IMR-90 (cell line): ENCODE measurements at regions not wholly inside any gene's neighbourhood (a gene's known extent, or its start where the extent isn't known, plus 50 kb on each side); places are given as distances from the start of the nearest gene placed in this dataset.

ENCODE experiments used
- ATAC-seq: fragments of 200-7000 bp; cut with Tn5 transposase; 2 replicates; pipeline ENCODE4 v1.9.1; 2020; ENCODE audit warnings: low read depth, mild to moderate bottlenecking, moderate library complexity
- BruUV-seq: library from RNA; stranded (reverse); fragments of 400-500 nt; replicated peaks from 2 replicates; lab custom pipeline; 2021; lab: Mats Ljungman, UMichigan
- CTCF ChIA-PET: fragments of 300-600 bp; formaldehyde crosslinking; extraction: SDS; loops from one replicate; lab custom pipeline; 2021; ENCODE audit warnings: antibody characterized with exemption; lab: Yijun Ruan, JAX
- POLR2A ChIA-PET: fragments of 300-600 bp; sonication (Branson Sonifier 250); formaldehyde crosslinking; loops from one replicate; lab custom pipeline; 2022; ENCODE audit warnings: antibody characterized with exemption; ENCODE audit not compliant: unreplicated experiment; lab: Charles Lee
- DNase-seq: peaks from one replicate; pipeline ENCODE4 v3.0.0; 2013
- H2AFZ ChIP-seq: replicated peaks from 2 replicates; pipeline ENCODE3; 2013; ENCODE audit warnings: low read length, mild to moderate bottlenecking; ENCODE audit not compliant: poor library complexity
- H2AK5ac ChIP-seq: 2 replicates; pipeline ENCODE4 v1.6.1; 2013; ENCODE audit warnings: low read depth, low read length, inconsistent platforms
- H2AK9ac ChIP-seq: replicated peaks from 2 replicates; pipeline ENCODE3; 2013; ENCODE audit warnings: mild to moderate bottlenecking, low read depth, low read length, moderate library complexity; ENCODE audit not compliant: poor library complexity
- H2BK120ac ChIP-seq: 2 replicates; pipeline ENCODE4 v1.6.1; 2013; ENCODE audit warnings: low read depth, low read length, inconsistent platforms
- H2BK15ac ChIP-seq: 3 replicates; pipeline ENCODE4 v1.6.1; 2013; ENCODE audit warnings: low read depth, low read length, inconsistent platforms
- H2BK20ac ChIP-seq: 2 replicates; pipeline ENCODE4 v1.6.1; 2013; ENCODE audit warnings: low read depth, mild to moderate bottlenecking, inconsistent platforms, low read length, moderate library complexity
- H2BK5ac ChIP-seq: 2 replicates; pipeline ENCODE4 v1.6.1; 2013; ENCODE audit warnings: mild to moderate bottlenecking, low read depth, low read length, inconsistent platforms; ENCODE audit not compliant: poor library complexity, severe bottlenecking
- H3K14ac ChIP-seq: replicated peaks from 2 replicates; pipeline ENCODE4 v1.6.1; 2013; ENCODE audit warnings: low read depth, low read length, inconsistent platforms
- H3K18ac ChIP-seq: 2 replicates; pipeline ENCODE4 v1.6.1; 2013; ENCODE audit warnings: low read depth, low read length, control low read depth
- H3K23ac ChIP-seq: 2 replicates; pipeline ENCODE4 v1.6.1; 2013; ENCODE audit warnings: low read depth, low read length, inconsistent platforms
- H3K27ac ChIP-seq: 2 replicates; pipeline ENCODE4 v1.5.1; 2013; ENCODE audit warnings: mild to moderate bottlenecking, control low read depth, low read length; ENCODE audit not compliant: insufficient read depth
- H3K27me3 ChIP-seq: 2 replicates; pipeline ENCODE4 v1.6.1; 2013; ENCODE audit warnings: low read length; ENCODE audit not compliant: control insufficient read depth, insufficient read depth
- H3K36me3 ChIP-seq: 2 replicates; pipeline ENCODE4 v1.6.1; 2013; ENCODE audit warnings: low read length, mixed read lengths; ENCODE audit not compliant: control insufficient read depth, insufficient read depth
- H3K4ac ChIP-seq: 2 replicates; pipeline ENCODE4 v1.6.1; 2013; ENCODE audit warnings: low read depth, low read length, inconsistent platforms
- H3K4me1 ChIP-seq: 2 replicates; pipeline ENCODE4 v1.6.1; 2013; ENCODE audit warnings: low read length, mixed read lengths; ENCODE audit not compliant: control insufficient read depth, insufficient read depth
- H3K4me2 ChIP-seq: 2 replicates; pipeline ENCODE4 v1.6.1; 2013; ENCODE audit warnings: low read depth, mild to moderate bottlenecking, control low read depth, low read length, moderate library complexity
- H3K4me3 ChIP-seq: 2 replicates; pipeline ENCODE4 v1.5.1; 2013; ENCODE audit warnings: low read depth, mild to moderate bottlenecking, control low read depth, low read length, moderate library complexity; ENCODE audit not compliant: insufficient read depth
- H3K56ac ChIP-seq: 2 replicates; pipeline ENCODE4 v1.6.1; 2013; ENCODE audit warnings: low read length, inconsistent platforms; ENCODE audit not compliant: insufficient read depth; ENCODE audit errors: extremely low read depth
- H3K79me1 ChIP-seq, 2 experiments: 2 replicates each; pipeline ENCODE4 v1.6.1; 2013; ENCODE audit warnings: low read length in 2 of 2, inconsistent platforms in 1 of 2, low read depth in 1 of 2
- H3K9ac ChIP-seq: 2 replicates; pipeline ENCODE4 v1.6.1; 2013; ENCODE audit warnings: low read depth, low read length, control low read depth
- H3K9me1 ChIP-seq: 2 replicates; pipeline ENCODE4 v1.6.1; 2013; ENCODE audit warnings: low read length, inconsistent platforms; ENCODE audit not compliant: insufficient read depth
- H3K9me3 ChIP-seq: 2 replicates; pipeline ENCODE4 v1.6.1; 2013; ENCODE audit warnings: low read length; ENCODE audit not compliant: control insufficient read depth, insufficient read depth
- H4K20me1 ChIP-seq: 2 replicates; pipeline ENCODE4 v1.6.1; 2013; ENCODE audit warnings: low read length, inconsistent platforms; ENCODE audit not compliant: insufficient read depth
- H4K5ac ChIP-seq: 2 replicates; pipeline ENCODE4 v1.6.1; 2013; ENCODE audit warnings: mild to moderate bottlenecking, low read depth, low read length, control low read depth
- H4K8ac ChIP-seq, 2 experiments: 2 replicates each; pipeline ENCODE4 v1.6.1; 2013; ENCODE audit warnings: low read depth in 2 of 2, low read length in 2 of 2, control low read depth in 1 of 2, inconsistent platforms in 1 of 2
- H4K91ac ChIP-seq: 2 replicates; pipeline ENCODE4 v1.6.1; 2013; ENCODE audit warnings: low read depth, low read length, inconsistent platforms; ENCODE audit not compliant: insufficient read depth
- BHLHE40 ChIP-seq: fragments of 150-350 bp; IDR thresholded peaks from 2 replicates; pipeline ENCODE4 v1.6.1; 2016; ENCODE audit warnings: mild to moderate bottlenecking, low read depth, low read length
- CEBPB ChIP-seq: IDR thresholded peaks from 2 replicates; pipeline ENCODE4 v1.6.1; 2012; ENCODE audit warnings: low read depth, low read length, improper control_type of control experiment
- CHD1 ChIP-seq: IDR thresholded peaks from 2 replicates; pipeline ENCODE4 v1.6.1; 2012; ENCODE audit warnings: low read depth, low read length, improper control_type of control experiment
- ELK1 ChIP-seq: fragments of 150-350 bp; IDR thresholded peaks from 2 replicates; pipeline ENCODE4 v1.6.1; 2016; ENCODE audit warnings: low read depth, mild to moderate bottlenecking, low read length, moderate library complexity, borderline replicate concordance
- FOS ChIP-seq: fragments of 150-350 bp; IDR thresholded peaks from 2 replicates; pipeline ENCODE4 v1.6.1; 2016; ENCODE audit warnings: low read depth, low read length
- MAFK ChIP-seq: IDR thresholded peaks from 2 replicates; pipeline ENCODE4 v1.6.1; 2012; ENCODE audit warnings: low read depth, low read length, improper control_type of control experiment
- MAZ ChIP-seq: IDR thresholded peaks from 2 replicates; pipeline ENCODE4 v1.6.1; 2012; ENCODE audit warnings: low read depth, mild to moderate bottlenecking, low read length, improper control_type of control experiment, moderate library complexity, borderline replicate concordance
- MXI1 ChIP-seq: IDR thresholded peaks from 2 replicates; pipeline ENCODE4 v1.6.1; 2012; ENCODE audit warnings: low read depth, mild to moderate bottlenecking, low read length, moderate library complexity, borderline replicate concordance
- NFE2L2 ChIP-seq: fragments of 150-350 bp; IDR thresholded peaks from 2 replicates; pipeline ENCODE4 v1.6.1; 2016; ENCODE audit warnings: low read depth, mild to moderate bottlenecking, low read length
- POLR2A ChIP-seq: IDR thresholded peaks from 2 replicates; pipeline ENCODE4 v1.6.1; 2012; ENCODE audit warnings: mild to moderate bottlenecking, low read depth, low read length
- RAD21 ChIP-seq: IDR thresholded peaks from 2 replicates; pipeline ENCODE4 v1.6.1; 2012; ENCODE audit warnings: low read length, improper control_type of control experiment
- RCOR1 ChIP-seq: IDR thresholded peaks from 2 replicates; pipeline ENCODE4 v1.6.1; 2012; ENCODE audit warnings: mild to moderate bottlenecking, low read length, improper control_type of control experiment; ENCODE audit not compliant: insufficient replicate concordance
- RFX5 ChIP-seq: IDR thresholded peaks from 2 replicates; pipeline ENCODE4 v1.8.0; 2012; ENCODE audit warnings: low read depth, mild to moderate bottlenecking, low read length, moderate library complexity
- SMC3 ChIP-seq: fragments of 150-350 bp; IDR thresholded peaks from 2 replicates; pipeline ENCODE4 v1.6.1; 2016; ENCODE audit warnings: low read depth, mild to moderate bottlenecking, antibody characterized with exemption, low read length, moderate library complexity
- WGBS, 2 experiments: methylation state at CpG; one replicate each; pipeline versions ENCODE4 v1.1.5 to v1.1.7; 2013; ENCODE audit warnings: missing lambda C conversion rate in 2 of 2; ENCODE audit not compliant: insufficient read length in 1 of 2; ENCODE audit errors: extremely low coverage in 2 of 2; 5-methylcytosine and 5-hydroxymethylcytosine counted together
- dilution Hi-C: fragments of 300-500 bp; cut with HindIII; formaldehyde crosslinking; loops from one replicate; pipeline ENCODE4 v1.14.3; 2018; ENCODE audit warnings: low sequenced_read_pairs; ENCODE audit not compliant: unreplicated experiment
- in situ Hi-C: fragments of 300-500 bp; cut with MboI; formaldehyde crosslinking; loops from 3 replicates; pipeline ENCODE4 v1.14.3; 2019; ENCODE audit warnings: low sequenced_read_pairs, inconsistent platforms, mixed read lengths
- intact Hi-C: fragments of 100-400 bp; cut with micrococcal nuclease; formaldehyde crosslinking; loops from 2 replicates; pipeline ENCODE4 v1.10.0; 2022
- TF ChIP-seq, protein P1 (sequence below): fragments of 150-350 bp; IDR thresholded peaks from 2 replicates; pipeline ENCODE4 v1.6.1; 2017; ENCODE audit warnings: mild to moderate bottlenecking, antibody characterized with exemption, low read length, low read depth
- TF ChIP-seq, protein P2 (sequence below): conservative IDR thresholded peaks from 2 replicates; pipeline ENCODE4 v1.5.1; 2012; ENCODE audit warnings: mild to moderate bottlenecking, low read depth, low read length, improper control_type of control experiment

GRCh38 chr2:129813404-129813803 lies 166.1 kb upstream of the RAB6C start:
- DNase-seq: no peak
- no peak overlapping the region for H2AK9ac ChIP-seq
- H4K8ac ChIP-seq: no peak overlapping the region
- H3K9ac ChIP-seq: no peak overlapping the region
- H3K4ac ChIP-seq: no peak overlapping the region
- H2BK15ac ChIP-seq: no peak overlapping the region
- in situ Hi-C loops: no loop called here
- no peak overlapping the region for H2AK5ac ChIP-seq
- H3K79me1 ChIP-seq: no peaks in the 10 kb centered on the region
- no peak overlapping the region for H3K27ac ChIP-seq
- H3K4me2 ChIP-seq: no peak overlapping the region
- H3K27me3 ChIP-seq: no peaks in the 10 kb centered on the region
- H3K9me1 ChIP-seq: no peaks in the 10 kb centered on the region
- ATAC-seq: no peak
- no peak overlapping the region for H2AFZ ChIP-seq
- no peak overlapping the region for H4K5ac ChIP-seq
- no peak overlapping the region for H2BK120ac ChIP-seq
- TF ChIP-seq RFX5 (no peak), MXI1 (no peak), POLR2A (no peak), RAD21 (no peak), BHLHE40 (no peak), CHD1 (no peak), FOS (no peak), MAZ (no peak), RCOR1 (no peak), CEBPB (no peak), MAFK (no peak), SMC3 (no peak), ELK1 (no peak), NFE2L2 (no peak)
- TF ChIP-seq, protein P1, sequence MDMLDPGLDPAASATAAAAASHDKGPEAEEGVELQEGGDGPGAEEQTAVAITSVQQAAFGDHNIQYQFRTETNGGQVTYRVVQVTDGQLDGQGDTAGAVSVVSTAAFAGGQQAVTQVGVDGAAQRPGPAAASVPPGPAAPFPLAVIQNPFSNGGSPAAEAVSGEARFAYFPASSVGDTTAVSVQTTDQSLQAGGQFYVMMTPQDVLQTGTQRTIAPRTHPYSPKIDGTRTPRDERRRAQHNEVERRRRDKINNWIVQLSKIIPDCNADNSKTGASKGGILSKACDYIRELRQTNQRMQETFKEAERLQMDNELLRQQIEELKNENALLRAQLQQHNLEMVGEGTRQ: no peak
- TF ChIP-seq, protein P2, sequence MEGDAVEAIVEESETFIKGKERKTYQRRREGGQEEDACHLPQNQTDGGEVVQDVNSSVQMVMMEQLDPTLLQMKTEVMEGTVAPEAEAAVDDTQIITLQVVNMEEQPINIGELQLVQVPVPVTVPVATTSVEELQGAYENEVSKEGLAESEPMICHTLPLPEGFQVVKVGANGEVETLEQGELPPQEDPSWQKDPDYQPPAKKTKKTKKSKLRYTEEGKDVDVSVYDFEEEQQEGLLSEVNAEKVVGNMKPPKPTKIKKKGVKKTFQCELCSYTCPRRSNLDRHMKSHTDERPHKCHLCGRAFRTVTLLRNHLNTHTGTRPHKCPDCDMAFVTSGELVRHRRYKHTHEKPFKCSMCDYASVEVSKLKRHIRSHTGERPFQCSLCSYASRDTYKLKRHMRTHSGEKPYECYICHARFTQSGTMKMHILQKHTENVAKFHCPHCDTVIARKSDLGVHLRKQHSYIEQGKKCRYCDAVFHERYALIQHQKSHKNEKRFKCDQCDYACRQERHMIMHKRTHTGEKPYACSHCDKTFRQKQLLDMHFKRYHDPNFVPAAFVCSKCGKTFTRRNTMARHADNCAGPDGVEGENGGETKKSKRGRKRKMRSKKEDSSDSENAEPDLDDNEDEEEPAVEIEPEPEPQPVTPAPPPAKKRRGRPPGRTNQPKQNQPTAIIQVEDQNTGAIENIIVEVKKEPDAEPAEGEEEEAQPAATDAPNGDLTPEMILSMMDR: no peak
- WGBS, 2 experiments: no CpG with 5 or more reads among the region's 4 CpGs
- no peaks in the 10 kb centered on the region for H4K20me1 ChIP-seq
- POLR2A ChIA-PET: no interaction called here
- H2BK5ac ChIP-seq: no peak overlapping the region
- H3K23ac ChIP-seq: no peak overlapping the region
- no peaks in the 10 kb centered on the region for H3K4me1 ChIP-seq
- no TSS peak for BruUV-seq
- no peak overlapping the region for H3K56ac ChIP-seq
- no peak overlapping the region for H4K91ac ChIP-seq
- no peak overlapping the region for H3K14ac ChIP-seq
- dilution Hi-C loops: no loop called here
- H2BK20ac ChIP-seq: no peak overlapping the region
- no peak overlapping the region for H3K18ac ChIP-seq
- intact Hi-C loops: no loop called here
- H3K9me3 ChIP-seq: no peaks in the 10 kb centered on the region
- no peaks in the 10 kb centered on the region for H3K36me3 ChIP-seq
- CTCF ChIA-PET: no interaction called here
- H3K4me3 ChIP-seq: no peak overlapping the region
